PC-3 (cell line): ENCODE measurements at regions not wholly inside any gene's neighbourhood (a gene's known extent, or its start where the extent isn't known, plus 50 kb on each side); places are given as distances from the start of the nearest gene placed in this dataset.

Experiments used
- ATAC-seq: fragments of 200-7000 bp; cut with Tn5 transposase; 2 replicates; pipeline ENCODE4 v1.9.1; 2020; ENCODE audit warnings: mild to moderate bottlenecking, moderate library complexity
- BruUV-seq: library from RNA; stranded (reverse); fragments of 400-500 nt; replicated peaks from 2 replicates; lab custom pipeline; 2021; lab: Mats Ljungman, UMichigan
- CTCF ChIA-PET: fragments of 300-600 bp; sonication (Branson Sonifier 250); formaldehyde crosslinking; loops from one replicate; lab custom pipeline; 2022; ENCODE audit warnings: antibody characterized with exemption; lab: Charles Lee
- POLR2A ChIA-PET: fragments of 300-600 bp; sonication (Branson Sonifier 250); formaldehyde crosslinking; loops from one replicate; lab custom pipeline; 2022; ENCODE audit warnings: antibody characterized with exemption; ENCODE audit not compliant: unreplicated experiment; lab: Charles Lee
- DNase-seq: peaks from one replicate; pipeline ENCODE4 v3.0.0-alpha.2; 2015
- H2AFZ ChIP-seq: fragments of 300-600 bp; sonication (generic); 2 replicates; pipeline ENCODE4 v1.6.0; 2016; ENCODE audit warnings: antibody characterized with exemption, low read length
- H3F3A ChIP-seq: fragments of 300-600 bp; sonication (generic); one replicate; pipeline ENCODE4 v1.6.0; 2017; ENCODE audit warnings: antibody characterized with exemption, low read length, control low read depth, mild to moderate bottlenecking; ENCODE audit not compliant: unreplicated experiment
- H3K27ac ChIP-seq: fragments of 300-600 bp; sonication (generic); 2 replicates; pipeline ENCODE4 v1.5.1; 2016; ENCODE audit warnings: mild to moderate bottlenecking, low read length
- H3K27me3 ChIP-seq: fragments of 300-600 bp; sonication (generic); 2 replicates; pipeline ENCODE4 v1.6.1; 2016; ENCODE audit warnings: low read length, mixed read lengths
- H3K36me3 ChIP-seq: fragments of 300-600 bp; sonication (generic); 2 replicates; pipeline ENCODE4 v1.6.1; 2016; ENCODE audit warnings: low read depth, mixed run types, low read length, mixed read lengths
- H3K4me1 ChIP-seq: fragments of 300-600 bp; sonication (generic); 2 replicates; pipeline ENCODE4 v1.5.1; 2016; ENCODE audit warnings: low read length; ENCODE audit not compliant: insufficient read depth
- H3K4me2 ChIP-seq: fragments of 300-600 bp; sonication (generic); 2 replicates; pipeline ENCODE4 v1.6.0; 2016; ENCODE audit warnings: low read length
- H3K4me3 ChIP-seq: fragments of 300-600 bp; sonication (generic); 2 replicates; pipeline ENCODE4 v1.5.1; 2016; ENCODE audit warnings: mild to moderate bottlenecking, low read length, mixed read lengths
- H3K79me2 ChIP-seq: fragments of 300-600 bp; sonication (generic); 2 replicates; pipeline ENCODE4 v1.6.1; 2017; ENCODE audit warnings: low read length, mixed read lengths
- H3K9ac ChIP-seq: fragments of 300-600 bp; sonication (generic); 2 replicates; pipeline ENCODE4 v1.6.0; 2016; ENCODE audit warnings: mild to moderate bottlenecking, low read length
- H3K9me2 ChIP-seq: fragments of 300-600 bp; sonication (generic); replicated peaks from 2 replicates; pipeline ENCODE4 v1.6.1; 2016; ENCODE audit warnings: mixed run types, low read length, mixed read lengths
- H3K9me3 ChIP-seq: fragments of 300-600 bp; sonication (generic); 2 replicates; pipeline ENCODE4 v1.6.1; 2016; ENCODE audit warnings: low read length, mixed read lengths
- H4K20me1 ChIP-seq: fragments of 300-600 bp; sonication (generic); 2 replicates; pipeline ENCODE4 v1.6.1; 2016; ENCODE audit warnings: low read length, mixed read lengths
- EZH2 ChIP-seq: fragments of 300-600 bp; sonication (generic); IDR thresholded peaks from one replicate; pipeline ENCODE4 v1.6.1; 2017; ENCODE audit warnings: antibody characterized with exemption, mild to moderate bottlenecking, low read length; ENCODE audit not compliant: unreplicated experiment
- EZH2phosphoT487 ChIP-seq: fragments of 300-600 bp; sonication (generic); IDR thresholded peaks from 2 replicates; pipeline ENCODE4 v1.6.1; 2018; ENCODE audit warnings: mild to moderate bottlenecking, antibody characterized with exemption, low read length, borderline replicate concordance
- intact Hi-C: fragments of 100-400 bp; cut with micrococcal nuclease; formaldehyde crosslinking; loops from 2 replicates; pipeline ENCODE4 v1.9.0; 2023
- TF ChIP-seq, protein P1 (sequence below): fragments of 300-600 bp; sonication (generic); conservative IDR thresholded peaks from 2 replicates; pipeline ENCODE4 v1.5.1; 2017; ENCODE audit warnings: antibody characterized with exemption, low read depth, mild to moderate bottlenecking, low read length

DNA sequence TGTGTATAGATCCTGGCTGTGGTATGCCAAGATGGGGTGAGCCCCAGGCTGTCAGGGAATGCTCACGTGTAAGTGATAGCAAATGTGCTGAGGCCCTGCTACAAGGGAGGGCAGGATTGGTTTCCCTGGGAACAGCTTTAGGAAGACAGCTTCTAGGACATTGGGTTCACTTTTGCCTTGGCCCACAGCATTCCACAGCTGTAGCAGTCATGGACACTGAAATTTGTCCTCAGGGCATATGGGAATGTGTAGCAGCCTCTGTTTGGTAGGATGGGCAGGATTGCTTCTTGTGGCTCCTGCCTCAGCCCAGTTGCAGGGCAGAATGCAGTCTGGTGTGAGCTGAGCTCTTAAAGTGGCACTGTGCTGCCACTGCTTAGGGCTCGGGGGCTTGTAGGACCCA lies 1061.7 kb upstream of the WWC1 start:
- no TSS peak for BruUV-seq
- Histone ChIP-seq H2AFZ (no peak overlapping the region), H3K27ac (no peak overlapping the region), H3K4me2 (no peak overlapping the region), H3K9me2 (no peaks in the 10 kb centered on the region), H3K4me3 (no peak overlapping the region), H4K20me1 (no peaks in the 10 kb centered on the region), H3K36me3 (no peaks in the 10 kb centered on the region), H3K79me2 (no peaks in the 10 kb centered on the region), H3K27me3 (no peaks in the 10 kb centered on the region), H3F3A (no peaks in the 10 kb centered on the region), H3K9ac (no peak overlapping the region), H3K4me1 (no peaks in the 10 kb centered on the region), H3K9me3 (0 out of 2 replicates have a peak, but pooled peaks cover 4% of the 10 kb centered on the region)
- ATAC-seq (no peak), DNase-seq (no peak)
- ChIA-PET POLR2A (no interaction called here), CTCF (no interaction called here)
- TF ChIP-seq EZH2 (no peak), EZH2phosphoT487 (no peak)
- TF ChIP-seq, protein P1, sequence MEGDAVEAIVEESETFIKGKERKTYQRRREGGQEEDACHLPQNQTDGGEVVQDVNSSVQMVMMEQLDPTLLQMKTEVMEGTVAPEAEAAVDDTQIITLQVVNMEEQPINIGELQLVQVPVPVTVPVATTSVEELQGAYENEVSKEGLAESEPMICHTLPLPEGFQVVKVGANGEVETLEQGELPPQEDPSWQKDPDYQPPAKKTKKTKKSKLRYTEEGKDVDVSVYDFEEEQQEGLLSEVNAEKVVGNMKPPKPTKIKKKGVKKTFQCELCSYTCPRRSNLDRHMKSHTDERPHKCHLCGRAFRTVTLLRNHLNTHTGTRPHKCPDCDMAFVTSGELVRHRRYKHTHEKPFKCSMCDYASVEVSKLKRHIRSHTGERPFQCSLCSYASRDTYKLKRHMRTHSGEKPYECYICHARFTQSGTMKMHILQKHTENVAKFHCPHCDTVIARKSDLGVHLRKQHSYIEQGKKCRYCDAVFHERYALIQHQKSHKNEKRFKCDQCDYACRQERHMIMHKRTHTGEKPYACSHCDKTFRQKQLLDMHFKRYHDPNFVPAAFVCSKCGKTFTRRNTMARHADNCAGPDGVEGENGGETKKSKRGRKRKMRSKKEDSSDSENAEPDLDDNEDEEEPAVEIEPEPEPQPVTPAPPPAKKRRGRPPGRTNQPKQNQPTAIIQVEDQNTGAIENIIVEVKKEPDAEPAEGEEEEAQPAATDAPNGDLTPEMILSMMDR: no peak
- intact Hi-C loops: no loop called here

GRCh38 chr5:167230414-167230813 lies 1061.0 kb upstream of the WWC1 start:
- H3K79me2 ChIP-seq: no peaks in the 10 kb centered on the region
- H3K27ac ChIP-seq: no peak overlapping the region
- DNase-seq: no peak
- no peaks in the 10 kb centered on the region for H3K27me3 ChIP-seq
- H2AFZ ChIP-seq: no peak overlapping the region
- no peaks in the 10 kb centered on the region for H3K36me3 ChIP-seq
- ChIA-PET CTCF (no interaction called here), POLR2A (no interaction called here)
- no peak overlapping the region for H3K9ac ChIP-seq
- H4K20me1 ChIP-seq: no peaks in the 10 kb centered on the region
- no peak for TF ChIP-seq EZH2phosphoT487
- 0 out of 2 replicates have a peak, but pooled peaks cover 4% of the 10 kb centered on the region for H3K9me3 ChIP-seq
- no peak overlapping the region for H3K4me2 ChIP-seq
- no peaks in the 10 kb centered on the region for H3F3A ChIP-seq
- ATAC-seq: no peak
- no peaks in the 10 kb centered on the region for H3K4me1 ChIP-seq
- intact Hi-C loops: no loop called here
- H3K4me3 ChIP-seq: no peak overlapping the region
- BruUV-seq: no TSS peak
- H3K9me2 ChIP-seq: no peaks in the 10 kb centered on the region

- H4K20me1 ChIP-seq: no peaks in the 10 kb centered on the region
- H3K27me3 ChIP-seq: no peaks in the 10 kb centered on the region
- H3K9me3 ChIP-seq: no peaks in the 10 kb centered on the region
- TF ChIP-seq EZH2: no peak
- TF ChIP-seq, protein P1: no peak
- TF ChIP-seq EZH2phosphoT487: no peak
- H3K9ac ChIP-seq: no peak overlapping the region
- no peak overlapping the region for H3K4me3 ChIP-seq
- no peaks in the 10 kb centered on the region for H3K79me2 ChIP-seq
- H3F3A ChIP-seq: no peaks in the 10 kb centered on the region
- H2AFZ ChIP-seq: no peak overlapping the region
- ChIA-PET POLR2A (no interaction called here), CTCF (no interaction called here)
- H3K4me2 ChIP-seq: no peak overlapping the region
- no peak overlapping the region for H3K27ac ChIP-seq
- H3K4me1 ChIP-seq: no peaks in the 10 kb centered on the region
- H3K9me2 ChIP-seq: no peaks in the 10 kb centered on the region
- H3K36me3 ChIP-seq: no peaks in the 10 kb centered on the region
- no peak for ATAC-seq
- intact Hi-C loops: no loop called here
- DNase-seq: no peak
- BruUV-seq: no TSS peak
Observed at GRCh38 chr5:167232675-167233311, 1058.7 kb upstream of the WWC1 start.
